ENCODE measurements at regions not wholly inside any gene's neighbourhood (a gene's known extent, or its start where the extent isn't known, plus 50 kb on each side); places are given as distances from the start of the nearest gene placed in this dataset.
A peak's percentile ranks its signal among the peaks of the same experiment; 100 is the strongest.

- DNase-seq: no peak
Measured at GRCh38 chr4:123892368-123892976, 495.9 kb downstream of the SPRY1 start.

- DNase-seq: peak; percentile 44
Measured at GRCh38 chr4:123893011-123893981, 496.7 kb downstream of the SPRY1 start.

DNA sequence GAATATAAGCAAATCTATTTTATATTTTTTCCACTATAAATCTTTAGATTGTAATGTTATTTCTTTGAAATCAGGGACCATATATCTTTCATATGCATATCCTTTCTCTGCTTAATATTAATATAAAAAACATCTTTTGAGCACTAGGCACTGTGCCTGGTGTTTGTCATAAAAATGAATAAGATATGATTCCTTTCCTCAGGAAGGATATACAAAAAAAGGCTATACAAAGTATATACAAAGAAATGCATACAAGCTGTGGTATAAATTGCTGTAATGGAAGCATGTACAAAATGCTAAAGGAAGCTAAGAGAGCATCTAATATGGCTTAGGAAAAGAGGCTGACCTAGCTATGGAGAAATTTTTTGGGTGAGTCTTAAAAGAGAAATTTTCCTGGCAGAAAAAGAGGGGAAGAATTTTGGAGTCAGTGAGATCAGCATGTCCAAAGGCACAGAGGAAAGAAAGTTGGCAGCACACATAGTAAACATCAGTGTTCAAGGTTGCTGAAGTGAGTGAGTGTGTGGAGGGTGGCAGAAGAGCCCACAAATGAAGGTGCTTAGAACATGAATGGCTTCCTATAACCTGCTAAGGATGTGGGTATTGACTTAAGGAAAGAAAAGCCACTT is 500.0 kb downstream of the SPRY1 start:
- DNase-seq: no peak

- DNase-seq: no peak
Measured at GRCh38 chr4:123898946-123899666, 502.5 kb downstream of the SPRY1 start.

DNA sequence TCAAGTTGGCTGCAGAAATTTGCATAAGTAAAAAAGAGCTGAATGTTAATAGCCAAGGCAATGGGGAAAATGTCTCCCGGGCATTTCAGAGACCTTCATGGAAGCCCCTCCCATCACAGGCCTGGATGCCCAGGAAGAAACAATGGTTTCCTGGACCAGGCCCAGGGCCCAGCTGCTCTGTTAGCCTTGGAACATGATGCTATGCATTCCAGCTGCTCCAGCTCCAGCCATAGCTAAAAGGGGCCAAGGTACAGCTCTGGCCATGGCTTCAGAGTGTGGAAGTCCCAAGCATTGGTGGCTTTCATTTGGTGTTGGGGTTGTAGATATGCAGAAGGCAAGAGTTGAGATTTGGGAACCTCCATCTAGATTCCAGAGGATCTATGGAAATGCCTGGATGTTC is 508.3 kb downstream of the SPRY1 start:
- DNase-seq: no peak

GRCh38 chr4:123913598-123913997 is 517.0 kb downstream of the SPRY1 start:
- DNase-seq: no peak

- no peak for DNase-seq
Measured at GRCh38 chr4:123916821-123917220, 520.2 kb downstream of the SPRY1 start.

DNA sequence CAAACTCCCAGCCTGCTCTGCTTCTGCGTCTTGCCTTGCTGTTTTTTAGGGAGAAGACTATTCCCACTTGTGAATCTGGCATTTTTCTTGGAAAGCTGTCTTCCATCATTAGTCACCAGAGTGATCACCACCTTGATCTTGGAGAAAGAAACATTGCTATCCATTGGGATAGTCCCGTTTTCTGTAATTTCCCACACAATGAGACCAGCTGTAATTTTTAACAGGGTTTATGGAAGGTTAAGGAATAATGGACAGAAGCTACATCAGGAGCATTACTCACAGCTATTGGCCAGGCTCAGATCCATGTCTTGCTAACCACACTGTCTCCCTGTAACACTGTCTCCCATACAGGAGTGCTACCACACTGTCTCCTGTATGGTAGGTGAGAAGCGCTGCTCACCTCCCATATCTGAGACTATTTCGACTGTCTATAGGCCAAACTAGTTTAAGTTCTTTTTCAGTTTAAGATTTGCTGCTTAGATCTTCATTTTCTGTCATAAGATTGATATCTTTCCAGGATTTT is 523.0 kb downstream of the SPRY1 start:
- DNase-seq: no peak

DNA sequence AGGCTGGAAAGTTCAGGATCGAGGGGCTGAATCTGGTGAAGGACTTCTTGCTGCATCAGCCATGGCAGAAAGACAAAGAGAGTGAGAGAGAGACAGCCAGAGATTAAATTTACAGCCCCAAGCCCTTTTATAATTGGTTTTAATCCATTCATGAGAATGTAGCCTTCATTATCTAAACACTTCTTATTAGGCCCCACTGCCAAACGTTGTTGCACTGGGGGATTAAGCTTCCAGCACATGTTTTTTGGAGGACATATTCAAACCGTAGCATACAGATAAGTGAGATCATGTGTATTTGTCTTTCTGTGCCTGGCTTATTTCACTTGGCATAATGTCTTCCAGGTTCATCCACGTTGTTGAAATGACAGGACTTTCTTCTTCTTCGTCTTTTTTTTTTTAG is 524.7 kb downstream of the SPRY1 start:
- DNase-seq: no peak

GRCh38 chr4:123922847-123923246 is 526.3 kb downstream of the SPRY1 start:
- no peak for DNase-seq

GRCh38 chr4:123924536-123924935 is 527.9 kb downstream of the SPRY1 start:
- peak; percentile 22 for DNase-seq

- DNase-seq: no peak
Measured at GRCh38 chr4:123929565-123929964, 533.0 kb downstream of the SPRY1 start.

GRCh38 chr4:123930996-123931395 is 534.4 kb downstream of the SPRY1 start:
- DNase-seq: peak; percentile 14

- DNase-seq: no peak
Measured at GRCh38 chr4:123934096-123934495, 537.5 kb downstream of the SPRY1 start.

GRCh38 chr4:123936621-123937043 is 540.0 kb downstream of the SPRY1 start:
- DNase-seq: no peak

DNA sequence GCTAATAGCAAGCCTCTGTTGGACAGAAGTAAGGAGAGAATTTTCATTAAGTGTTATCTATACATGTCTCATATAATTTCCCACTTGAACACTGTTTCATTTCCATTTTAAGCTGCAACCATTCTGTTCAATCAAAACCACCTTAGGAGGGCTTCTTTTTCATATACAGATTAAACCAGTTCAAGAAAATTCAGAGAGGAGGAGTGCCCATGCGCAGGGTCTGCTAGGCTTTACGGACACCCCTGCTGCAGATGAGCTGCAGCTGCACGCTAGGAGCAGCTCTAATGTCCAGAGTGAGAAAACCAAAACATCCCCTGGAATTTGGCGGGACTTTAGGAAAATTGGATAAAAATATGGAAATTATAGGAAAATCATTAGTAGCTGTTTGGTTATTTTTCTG is 541.0 kb downstream of the SPRY1 start:
- no peak for DNase-seq

DNA sequence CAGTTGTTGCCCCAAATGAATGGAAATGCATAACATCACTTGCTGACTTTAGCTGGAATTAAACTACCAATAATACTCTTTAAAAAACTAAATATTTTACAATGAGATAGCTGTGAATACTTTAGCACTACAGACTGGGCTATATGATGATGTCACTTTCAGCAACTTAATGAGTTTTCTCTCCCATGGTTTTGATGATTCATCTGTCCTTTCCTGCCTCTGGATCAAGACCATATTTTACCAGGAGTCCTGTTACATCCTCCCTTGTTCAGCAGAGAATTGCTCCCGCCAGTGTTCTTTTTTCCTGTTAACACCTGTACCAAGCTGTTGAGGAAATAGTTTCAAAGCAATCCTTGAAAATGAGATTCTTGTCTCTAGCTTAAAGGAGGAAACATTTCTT is 543.0 kb downstream of the SPRY1 start:
- DNase-seq: peak; percentile 91

DNA sequence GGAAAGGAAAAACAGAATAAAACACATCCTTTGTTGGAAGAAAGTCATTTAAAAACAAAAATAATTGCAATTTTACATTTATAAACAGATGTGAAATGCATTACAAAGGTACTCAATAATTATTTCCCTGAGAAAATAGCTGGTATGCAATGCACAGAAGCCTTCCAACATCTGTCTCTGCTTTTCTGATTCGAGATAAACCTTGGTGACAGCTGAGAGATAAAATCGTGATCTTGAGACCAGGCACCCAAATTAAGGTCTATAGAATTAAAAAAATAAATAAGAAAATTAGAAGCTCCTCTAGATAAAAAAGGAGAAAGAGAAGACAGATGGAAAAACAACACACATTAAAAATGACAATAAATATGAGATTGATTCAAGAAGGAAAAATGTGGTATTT is 544.0 kb downstream of the SPRY1 start:
- DNase-seq: no peak

- DNase-seq: peak; percentile 22
Measured at GRCh38 chr4:123941306-123941705, 544.7 kb downstream of the SPRY1 start.

DNA sequence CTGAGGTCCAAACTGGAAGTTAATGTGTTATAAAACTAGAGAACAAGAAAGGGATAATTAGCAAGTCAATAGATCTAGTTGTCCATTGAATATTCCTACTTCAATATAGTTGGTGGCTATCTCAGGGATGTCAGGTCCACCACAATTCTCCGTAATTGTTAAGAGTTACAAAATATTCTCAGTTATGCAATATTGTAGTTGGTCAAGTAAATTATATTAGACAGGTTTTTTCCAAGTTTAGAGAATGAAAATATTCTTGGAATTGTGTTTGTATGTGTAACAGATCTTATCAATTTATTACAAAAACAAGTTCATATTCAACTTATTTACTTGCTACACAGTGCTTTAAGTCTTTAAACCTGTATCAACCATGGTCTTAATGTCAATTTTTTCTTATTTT is 547.4 kb downstream of the SPRY1 start:
- no peak for DNase-seq

GRCh38 chr4:123945301-123945700 is 548.7 kb downstream of the SPRY1 start:
- DNase-seq: no peak

DNA sequence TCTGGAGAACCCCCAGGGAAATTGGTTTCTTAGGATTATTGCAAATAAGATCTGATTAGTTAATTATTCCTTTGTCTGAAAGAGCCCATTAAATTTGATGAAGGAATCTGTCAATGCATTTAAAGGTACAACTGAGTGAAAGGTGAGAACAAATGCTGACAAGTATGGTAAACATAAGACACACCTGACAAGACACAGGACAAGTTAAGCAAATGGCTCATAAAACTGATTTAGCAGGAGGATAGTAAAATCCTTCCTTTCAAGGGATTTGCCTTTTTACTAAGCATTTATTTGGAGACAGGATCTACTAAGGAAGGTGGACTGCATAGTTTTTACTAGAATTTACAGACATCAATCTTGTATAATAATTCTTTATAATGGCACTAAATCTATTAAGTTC is 553.9 kb downstream of the SPRY1 start:
- DNase-seq: no peak
